GM12891 (cell line): ENCODE measurements at regions not wholly inside any gene's neighbourhood (a gene's known extent, or its start where the extent isn't known, plus 50 kb on each side); places are given as distances from the start of the nearest gene placed in this dataset.

Source experiments
- PAX5 ChIP-seq: IDR thresholded peaks from 2 replicates; pipeline ENCODE4 v1.6.1; 2011; ENCODE audit warnings: low read length, moderate library complexity, mild to moderate bottlenecking; ENCODE audit not compliant: insufficient read depth, severe bottlenecking
- POLR2A ChIP-seq: IDR thresholded peaks from 2 replicates; pipeline ENCODE4 v1.6.1; 2011; ENCODE audit warnings: low read depth, low read length, control low read depth
- POLR2AphosphoS5 ChIP-seq: IDR thresholded peaks from 2 replicates; pipeline ENCODE4 v1.6.1; 2011; ENCODE audit warnings: low read depth, low read length, control low read depth
- POU2F2 ChIP-seq: IDR thresholded peaks from 2 replicates; pipeline ENCODE4 v1.6.1; 2011; ENCODE audit warnings: low read depth, mild to moderate bottlenecking, control low read depth, low read length, moderate library complexity
- SPI1 ChIP-seq: IDR thresholded peaks from 2 replicates; pipeline ENCODE4 v1.6.1; 2011; ENCODE audit warnings: low read depth, low read length, control low read depth
- TAF1 ChIP-seq: IDR thresholded peaks from 2 replicates; pipeline ENCODE4 v1.6.1; 2011; ENCODE audit warnings: low read depth, low read length, control low read depth

DNA sequence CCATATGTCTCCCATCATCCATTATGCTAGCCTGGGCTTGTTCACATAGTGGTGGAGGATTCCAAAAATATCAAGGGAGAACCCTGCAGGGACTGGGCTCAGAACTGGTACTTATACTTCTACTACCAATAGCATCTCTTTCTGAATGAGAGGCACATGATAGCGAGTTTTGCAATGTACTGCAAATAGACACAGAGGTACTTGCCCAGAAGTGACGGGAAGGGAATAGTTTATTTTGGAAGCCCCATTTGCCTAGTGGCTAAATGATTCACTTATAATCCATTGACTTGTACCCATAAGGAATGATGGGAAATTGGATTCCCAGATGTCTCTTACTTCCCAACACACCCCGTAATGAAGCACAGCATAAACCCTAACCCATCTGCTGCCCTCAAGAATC lies 124.8 kb upstream of the ERCC4 start:
- no peak for TF ChIP-seq SPI1
- no peak for TF ChIP-seq POLR2A
- no peak for TF ChIP-seq POLR2AphosphoS5
- no peak for TF ChIP-seq TAF1
- TF ChIP-seq POU2F2, result no peak
- TF ChIP-seq PAX5, result no peak
